Small intestine (tissue), 7 donors: ENCODE measurements at regions not wholly inside any gene's neighbourhood (a gene's known extent, or its start where the extent isn't known, plus 50 kb on each side); places are given as distances from the start of the nearest gene placed in this dataset.
A peak's percentile ranks its signal among the peaks of the same experiment; 100 is the strongest.

ENCODE experiments used
- DNase-seq, 2 donors: peaks; one replicate each; pipeline versions ENCODE4 v3.0.0 to v3.0.0-alpha.2; 2013
- FAIRE-seq: peaks from 2 replicates; lab custom pipeline; 2012; peaks lifted over from hg19 to GRCh38; lab: Jason Lieb, UNC
- H3K27ac ChIP-seq, 3 donors: one replicate each; pipeline ENCODE4 v1.5.1; 2013; ENCODE audit warnings: low read length in 2 of 3, mild to moderate bottlenecking in 2 of 3, control low read depth in 1 of 3, inconsistent platforms in 1 of 3, low read depth in 1 of 3, moderate library complexity in 1 of 3
- H3K27me3 ChIP-seq, 3 donors: one replicate each; pipeline ENCODE4 v1.6.1; 2013; ENCODE audit warnings: low read length in 3 of 3, inconsistent platforms in 1 of 3; ENCODE audit not compliant: control insufficient read depth in 3 of 3, insufficient read depth in 3 of 3
- H3K36me3 ChIP-seq, 3 donors: one replicate each; pipeline ENCODE4 v1.6.1; 2013; ENCODE audit warnings: low read length in 3 of 3, inconsistent platforms in 1 of 3, low read depth in 1 of 3, mild to moderate bottlenecking in 1 of 3, moderate library complexity in 1 of 3; ENCODE audit not compliant: control insufficient read depth in 3 of 3, insufficient read depth in 2 of 3
- H3K4me1 ChIP-seq, 3 donors: one replicate each; pipeline ENCODE4 v1.6.1; 2013; ENCODE audit warnings: low read length in 2 of 3, inconsistent platforms in 1 of 3, low read depth in 1 of 3, mild to moderate bottlenecking in 1 of 3, moderate library complexity in 1 of 3; ENCODE audit not compliant: control insufficient read depth in 3 of 3, insufficient read depth in 2 of 3
- H3K4me3 ChIP-seq, 3 donors: one replicate each; pipeline ENCODE4 v1.5.1; 2013; ENCODE audit warnings: low read length in 3 of 3, control low read depth in 1 of 3, inconsistent platforms in 1 of 3, low read depth in 1 of 3, mild to moderate bottlenecking in 1 of 3, moderate library complexity in 1 of 3
- H3K9me3 ChIP-seq, 2 donors: one replicate each; pipeline ENCODE4 v1.6.1; 2013; ENCODE audit warnings: low read depth in 1 of 2, low read length in 1 of 2; ENCODE audit not compliant: control insufficient read depth in 2 of 2, insufficient read depth in 1 of 2
- WGBS, 3 donors: extraction: QIAGEN DNeasy Blood & Tissue Kit; methylation state at CpG; one replicate each; pipeline ENCODE4 v1.1.7; 2013; 5-methylcytosine and 5-hydroxymethylcytosine counted together
- donor health status: healthy with polysubstance abuse.
- donor health status: control.
- donor health status: control.
- donor health status: Bipolar disorder and iron deficiency.
- donor health status: healthy.

DNA sequence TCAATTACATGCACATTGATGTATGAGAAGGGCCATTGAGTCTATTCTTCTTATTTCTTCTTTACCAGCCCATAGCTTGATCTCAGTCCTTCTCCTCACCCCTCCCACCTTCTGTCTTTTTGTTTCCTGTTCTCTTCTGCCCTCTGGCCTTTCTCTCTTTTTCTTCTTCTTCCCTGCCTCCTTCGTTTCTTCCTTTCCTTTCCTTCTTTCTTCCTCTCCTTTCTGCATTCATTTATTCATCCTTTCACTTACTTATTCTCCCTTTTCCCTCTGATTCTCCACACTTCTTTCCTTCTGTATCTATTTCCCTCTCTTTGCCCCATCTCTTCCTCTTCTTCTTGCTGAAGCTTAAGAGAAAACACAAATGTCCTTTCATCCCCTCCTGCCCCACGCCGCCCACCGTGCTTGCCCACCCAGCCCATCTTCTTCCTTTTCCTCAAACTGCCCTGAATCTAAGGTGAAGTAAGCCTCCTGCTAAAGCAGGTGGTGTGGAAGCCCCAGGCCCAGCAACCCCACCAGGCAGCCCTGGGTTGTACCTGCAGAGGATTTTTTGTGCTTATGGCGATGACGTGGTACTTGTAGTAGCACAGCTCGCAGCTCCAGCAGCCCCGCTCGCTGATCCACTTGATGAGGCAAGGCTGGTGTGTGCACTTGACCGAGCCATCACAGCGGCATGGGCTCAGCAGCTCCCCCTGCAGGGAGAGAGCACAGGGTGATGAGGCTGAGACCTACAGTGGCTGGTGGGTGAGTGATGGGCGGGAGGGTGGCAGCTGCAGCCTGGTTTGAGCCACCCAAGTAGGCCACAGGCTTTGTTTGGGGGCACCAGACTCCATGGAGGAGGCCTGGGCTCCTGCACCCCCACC is 89.0 kb downstream of the MARCHF4 start:
- 78 to 82% (median 78%) methylated on average over 11 to 12 of the region's 12 CpGs for WGBS, 3 donors
- Histone ChIP-seq H3K4me3 (no peak overlapping the region), H3K4me1 (peaks cover 0 to 3% (median 0%) of the 10 kb centered on the region in 3 donors), H3K36me3 (no peaks in the 10 kb centered on the region), H3K9me3 (no peaks in the 10 kb centered on the region), H3K27me3 (no peaks in the 10 kb centered on the region), H3K27ac (no peak overlapping the region)
- FAIRE-seq (no peak), DNase-seq (peak in 1 of 2 donors; percentile 16)

DNA sequence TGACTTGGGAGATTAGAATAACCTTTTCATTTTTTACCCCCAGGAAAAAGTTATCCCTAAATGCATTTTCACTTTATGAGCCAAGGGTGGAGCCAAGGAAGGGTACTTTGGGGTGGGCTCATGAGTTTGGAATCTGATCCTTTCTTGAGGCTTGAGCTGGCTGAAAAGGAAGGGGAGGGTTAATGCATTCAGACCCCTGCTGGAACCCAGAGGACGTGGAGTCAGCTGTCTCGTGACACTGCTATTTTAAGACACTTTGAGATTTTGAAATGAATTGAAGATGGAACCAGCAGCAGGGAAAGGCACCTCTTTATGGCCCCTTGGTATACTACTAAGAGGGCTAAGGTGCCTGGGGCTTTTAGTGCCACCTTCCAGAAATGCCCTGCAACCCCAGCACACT is 90.4 kb downstream of the MARCHF4 start:
- Histone ChIP-seq H3K27ac (no peak overlapping the region), H3K36me3 (no peaks in the 10 kb centered on the region), H3K4me1 (no peaks in the 10 kb centered on the region), H3K9me3 (no peaks in the 10 kb centered on the region), H3K27me3 (peaks cover 0 to 6% (median 0%) of the 10 kb centered on the region in 3 donors), H3K4me3 (no peak overlapping the region)
- WGBS, 3 donors: 41 to 63% (median 44%) methylated on average over 2 of the region's 2 CpGs
- DNase-seq: no peak
- no peak for FAIRE-seq

- Histone ChIP-seq H3K4me1 (no peaks in the 10 kb centered on the region), H3K9me3 (no peaks in the 10 kb centered on the region), H3K27ac (no peak overlapping the region), H3K4me3 (no peak overlapping the region), H3K36me3 (no peaks in the 10 kb centered on the region), H3K27me3 (peaks cover 0 to 6% (median 0%) of the 10 kb centered on the region in 3 donors)
- no peak for FAIRE-seq
- DNase-seq: no peak
- WGBS, 3 donors: 85 to 100% (median 96%) methylated on average over 1 of the region's 1 CpG
Measured at GRCh38 chr2:216281316-216281715, 91.0 kb downstream of the MARCHF4 start.

DNA sequence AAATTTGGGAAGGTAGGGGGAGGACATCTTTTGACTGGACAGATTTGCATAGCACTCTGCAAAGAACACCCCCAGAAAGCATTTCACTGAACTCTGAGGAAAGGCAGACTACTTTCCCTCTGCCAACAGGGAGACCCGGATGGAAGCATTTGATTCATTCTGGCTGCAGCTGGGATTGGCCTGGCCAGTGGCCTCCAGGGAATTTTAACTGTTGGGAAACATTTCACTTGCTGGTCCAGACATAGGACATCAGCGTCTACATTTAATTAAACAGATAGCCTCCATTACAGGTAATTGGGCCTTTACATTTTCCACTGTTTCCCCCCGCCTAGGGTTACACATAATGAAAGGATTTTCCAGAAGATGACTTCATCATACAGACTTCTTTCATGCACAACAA is 92.8 kb downstream of the MARCHF4 start:
- Histone ChIP-seq H3K4me1 (no peaks in the 10 kb centered on the region), H3K27ac (no peak overlapping the region), H3K9me3 (no peaks in the 10 kb centered on the region), H3K4me3 (no peak overlapping the region), H3K36me3 (no peaks in the 10 kb centered on the region), H3K27me3 (peaks cover 0 to 10% (median 0%) of the 10 kb centered on the region in 3 donors)
- DNase-seq (no peak), FAIRE-seq (no peak)
- 66 to 75% (median 75%) methylated on average over 3 of the region's 3 CpGs for WGBS, 3 donors

GRCh38 chr2:216279031-216279430 is 93.3 kb downstream of the MARCHF4 start:
- no peaks in the 10 kb centered on the region for H3K9me3 ChIP-seq
- no peak overlapping the region for H3K27ac ChIP-seq
- H3K36me3 ChIP-seq: no peaks in the 10 kb centered on the region
- 68 to 87% (median 86%) methylated on average over 5 of the region's 5 CpGs for WGBS, 3 donors
- FAIRE-seq (no peak), DNase-seq (no peak)
- H3K4me1 ChIP-seq: no peaks in the 10 kb centered on the region
- H3K27me3 ChIP-seq: peaks cover 0 to 10% (median 0%) of the 10 kb centered on the region in 3 donors
- H3K4me3 ChIP-seq: no peak overlapping the region

GRCh38 chr2:216275890-216276289 is 96.4 kb downstream of the MARCHF4 start:
- no peak overlapping the region for H3K27ac ChIP-seq
- WGBS, 3 donors: 87 to 93% (median 88%) methylated on average over 2 of the region's 2 CpGs
- no peaks in the 10 kb centered on the region for H3K9me3 ChIP-seq
- H3K36me3 ChIP-seq: no peaks in the 10 kb centered on the region
- H3K4me3 ChIP-seq: no peak overlapping the region
- H3K27me3 ChIP-seq: peaks cover 0 to 10% (median 0%) of the 10 kb centered on the region in 3 donors
- FAIRE-seq: no peak
- H3K4me1 ChIP-seq: no peaks in the 10 kb centered on the region
- DNase-seq: no peak

DNA sequence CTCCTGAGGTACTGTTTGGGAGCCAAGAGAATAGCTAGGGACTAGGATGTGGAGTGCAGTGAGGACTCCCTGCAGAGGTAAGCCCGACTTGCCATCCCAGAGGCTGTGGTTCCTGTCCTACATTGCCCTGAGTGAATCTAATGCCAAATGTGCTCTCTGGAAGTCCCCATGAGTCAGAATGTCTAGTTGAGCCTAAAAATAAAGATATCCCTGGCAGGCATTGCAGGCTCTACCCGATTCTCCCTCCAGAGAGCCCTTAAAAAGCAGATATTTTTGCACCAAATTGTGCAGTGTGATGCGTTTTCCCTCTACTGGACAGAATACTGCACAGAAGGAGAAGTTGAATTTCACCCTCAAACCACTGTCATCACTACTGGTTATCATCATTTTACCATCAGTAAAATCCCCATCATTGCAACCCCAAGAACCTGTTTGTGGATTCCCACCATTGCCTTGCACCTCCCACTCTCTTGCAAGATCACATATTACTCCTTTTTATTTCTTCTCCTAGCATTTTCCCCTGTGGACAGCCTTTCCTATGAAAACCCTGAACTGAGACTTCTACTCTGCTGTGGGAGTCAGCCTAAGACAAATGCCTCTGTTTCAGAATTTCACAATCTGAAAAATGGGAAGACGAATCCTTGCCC is 98.0 kb downstream of the MARCHF4 start:
- Histone ChIP-seq H3K36me3 (no peaks in the 10 kb centered on the region), H3K27ac (no peak overlapping the region), H3K4me3 (no peak overlapping the region), H3K4me1 (no peaks in the 10 kb centered on the region), H3K27me3 (peaks cover 0 to 12% (median 0%) of the 10 kb centered on the region in 3 donors), H3K9me3 (no peaks in the 10 kb centered on the region)
- no peak for FAIRE-seq
- 54 to 68% (median 56%) methylated on average over 4 of the region's 4 CpGs for WGBS, 3 donors
- no peak for DNase-seq

- H3K4me1 ChIP-seq: no peaks in the 10 kb centered on the region
- H3K4me3 ChIP-seq: no peak overlapping the region
- H3K36me3 ChIP-seq: no peaks in the 10 kb centered on the region
- 83 to 91% (median 89%) methylated on average over 6 of the region's 6 CpGs for WGBS, 3 donors
- no peak for DNase-seq
- H3K9me3 ChIP-seq: no peaks in the 10 kb centered on the region
- FAIRE-seq: no peak
- H3K27me3 ChIP-seq: peaks cover 0 to 14% (median 0%) of the 10 kb centered on the region in 3 donors
- H3K27ac ChIP-seq: no peak overlapping the region
Measured at GRCh38 chr2:216261042-216261537, 111.2 kb downstream of the MARCHF4 start.
